ENCODE measurements at regions not wholly inside any gene's neighbourhood (a gene's known extent, or its start where the extent isn't known, plus 50 kb on each side); places are given as distances from the start of the nearest gene placed in this dataset.

DNA sequence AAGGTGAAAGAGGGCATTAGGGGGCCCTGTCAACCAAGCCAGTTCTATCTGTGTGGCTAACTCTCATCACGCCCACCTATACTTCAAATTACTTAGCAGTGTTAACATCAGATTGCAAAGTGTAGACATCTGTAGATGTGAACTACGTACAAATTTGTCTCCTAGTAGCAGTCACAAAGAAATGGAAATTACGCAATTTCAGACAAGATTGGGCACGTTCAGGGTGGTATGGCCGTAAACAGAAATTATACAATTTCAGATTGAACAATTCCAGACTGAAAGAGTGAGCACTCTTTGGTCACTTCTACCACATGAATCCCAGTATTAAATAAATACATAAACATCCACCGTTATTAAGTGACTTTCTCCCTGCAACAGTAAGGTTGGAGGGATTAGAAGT is 592.7 kb upstream of the PSMD7 start:
- no peaks in the 10 kb centered on the region for H3K36me3 ChIP-seq (ENCODE audit: control insufficient read depth in 2 of 2, insufficient read depth in 2 of 2, low read length in 1 of 2)
- 96% methylated on average over 6 of the region's 6 CpGs for WGBS
- H3K4me3 ChIP-seq (ENCODE audit: low read length in 2 of 2), result no peak overlapping the region
- H3K9me3 ChIP-seq (ENCODE audit: control insufficient read depth in 2 of 2, insufficient read depth in 1 of 2, low read length in 1 of 2), result no peaks in the 10 kb centered on the region
- no peak for DNase-seq (ENCODE audit: low read depth in 6 of 9, low spot score in 9 of 9)
- H3K4me1 ChIP-seq (ENCODE audit: control insufficient read depth in 2 of 2, insufficient read depth in 2 of 2, low read length in 2 of 2), result no peaks in the 10 kb centered on the region
- no peaks in the 10 kb centered on the region for H3K27me3 ChIP-seq (ENCODE audit: control insufficient read depth in 2 of 2, insufficient read depth in 1 of 2, low read length in 1 of 2)
- H3K27ac ChIP-seq (ENCODE audit: low read depth in 1 of 2, low read length in 1 of 2), result no peak overlapping the region

DNA sequence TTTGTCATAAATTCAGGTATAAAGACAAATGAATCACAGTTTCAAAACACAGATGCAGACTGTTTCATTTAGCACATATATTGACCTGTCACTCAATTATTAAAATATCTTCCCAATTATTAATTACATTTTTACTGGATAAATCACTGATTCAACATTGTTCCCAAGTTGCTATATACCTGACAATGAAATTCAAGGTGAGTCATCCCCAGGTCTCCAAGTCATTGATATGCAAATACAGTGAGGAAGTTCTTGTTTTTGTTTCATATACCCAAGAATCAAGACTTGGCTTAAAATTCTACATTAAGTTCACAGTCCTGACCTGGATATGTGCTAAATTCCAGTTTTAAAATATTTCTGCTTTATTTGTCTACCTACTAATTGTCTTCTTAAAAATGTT is 599.3 kb upstream of the PSMD7 start:
- Histone ChIP-seq H3K4me3 (ENCODE audit: low read length in 2 of 2) (no peak overlapping the region), H3K27ac (ENCODE audit: low read depth in 1 of 2, low read length in 1 of 2) (no peak overlapping the region), H3K4me1 (ENCODE audit: control insufficient read depth in 2 of 2, insufficient read depth in 2 of 2, low read length in 2 of 2) (no peaks in the 10 kb centered on the region), H3K9me3 (ENCODE audit: control insufficient read depth in 2 of 2, insufficient read depth in 1 of 2, low read length in 1 of 2) (no peaks in the 10 kb centered on the region), H3K36me3 (ENCODE audit: control insufficient read depth in 2 of 2, insufficient read depth in 2 of 2, low read length in 1 of 2) (no peaks in the 10 kb centered on the region), H3K27me3 (ENCODE audit: control insufficient read depth in 2 of 2, insufficient read depth in 1 of 2, low read length in 1 of 2) (no peaks in the 10 kb centered on the region)
- no peak for DNase-seq (ENCODE audit: low read depth in 6 of 9, low spot score in 9 of 9)

DNA sequence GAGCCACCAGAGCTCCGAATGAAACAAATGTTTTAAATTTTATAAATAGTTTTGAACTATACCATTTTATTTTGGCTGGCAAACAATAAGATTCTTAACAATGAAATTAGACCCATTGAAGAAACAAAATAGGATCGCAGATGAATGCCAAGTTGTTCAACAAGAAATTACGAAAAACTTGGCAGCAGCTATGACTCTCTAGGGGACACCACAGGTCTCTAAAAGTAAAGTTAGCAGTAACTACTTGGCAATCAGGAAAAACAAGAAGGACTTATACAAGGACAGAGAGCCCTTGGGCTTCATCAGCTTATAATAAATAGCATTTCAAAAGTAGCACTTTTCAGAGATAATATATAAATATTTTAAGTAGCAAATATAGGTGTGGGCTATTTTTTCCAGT is 603.8 kb upstream of the PSMD7 start:
- no peaks in the 10 kb centered on the region for H3K9me3 ChIP-seq (ENCODE audit: control insufficient read depth in 2 of 2, insufficient read depth in 1 of 2, low read length in 1 of 2)
- DNase-seq (ENCODE audit: low read depth in 6 of 9, low spot score in 9 of 9), result no peak

DNA sequence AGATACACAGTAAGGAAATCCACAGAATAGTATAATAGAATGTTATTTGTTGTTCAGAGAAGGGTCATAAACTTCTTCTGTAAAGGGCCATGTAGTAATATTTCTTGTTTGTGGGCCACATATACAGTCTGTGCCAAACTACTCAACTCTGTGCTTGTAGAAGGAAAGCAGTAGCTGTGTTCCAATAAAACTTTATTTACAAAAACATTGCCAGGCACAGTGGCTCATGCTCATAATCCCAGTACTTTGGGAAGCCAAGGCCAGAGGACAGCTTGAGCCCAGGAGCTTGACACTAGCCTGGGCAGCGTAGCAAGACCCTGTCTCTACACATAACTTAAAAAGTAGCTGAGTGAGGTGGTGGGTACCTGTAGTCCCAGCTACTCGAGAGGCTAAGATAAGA is 612.8 kb upstream of the PSMD7 start:
- no peaks in the 10 kb centered on the region for H3K9me3 ChIP-seq (ENCODE audit: control insufficient read depth in 2 of 2, insufficient read depth in 1 of 2, low read length in 1 of 2)
- no peaks in the 10 kb centered on the region for H3K36me3 ChIP-seq (ENCODE audit: control insufficient read depth in 2 of 2, insufficient read depth in 2 of 2, low read length in 1 of 2)
- no peak overlapping the region for H3K27ac ChIP-seq (ENCODE audit: low read depth in 1 of 2, low read length in 1 of 2)
- H3K27me3 ChIP-seq (ENCODE audit: control insufficient read depth in 2 of 2, insufficient read depth in 1 of 2, low read length in 1 of 2), result no peaks in the 10 kb centered on the region
- no peak overlapping the region for H3K4me3 ChIP-seq (ENCODE audit: low read length in 2 of 2)
- no peaks in the 10 kb centered on the region for H3K4me1 ChIP-seq (ENCODE audit: control insufficient read depth in 2 of 2, insufficient read depth in 2 of 2, low read length in 2 of 2)
- no peak for DNase-seq (ENCODE audit: low read depth in 6 of 9, low spot score in 9 of 9)
- 91% methylated on average over 2 of the region's 2 CpGs for WGBS

More for the DNA sequence above, 603.8 kb upstream of the PSMD7 start:
- no peaks in the 10 kb centered on the region for H3K36me3 ChIP-seq (ENCODE audit: control insufficient read depth in 2 of 2, insufficient read depth in 2 of 2, low read length in 1 of 2)
- H3K4me3 ChIP-seq (ENCODE audit: low read length in 2 of 2), result no peak overlapping the region
- no peak overlapping the region for H3K27ac ChIP-seq (ENCODE audit: low read depth in 1 of 2, low read length in 1 of 2)
- no peaks in the 10 kb centered on the region for H3K4me1 ChIP-seq (ENCODE audit: control insufficient read depth in 2 of 2, insufficient read depth in 2 of 2, low read length in 2 of 2)
- WGBS, result 91% methylated on average over 3 of the region's 3 CpGs
- no peaks in the 10 kb centered on the region for H3K27me3 ChIP-seq (ENCODE audit: control insufficient read depth in 2 of 2, insufficient read depth in 1 of 2, low read length in 1 of 2)

DNA sequence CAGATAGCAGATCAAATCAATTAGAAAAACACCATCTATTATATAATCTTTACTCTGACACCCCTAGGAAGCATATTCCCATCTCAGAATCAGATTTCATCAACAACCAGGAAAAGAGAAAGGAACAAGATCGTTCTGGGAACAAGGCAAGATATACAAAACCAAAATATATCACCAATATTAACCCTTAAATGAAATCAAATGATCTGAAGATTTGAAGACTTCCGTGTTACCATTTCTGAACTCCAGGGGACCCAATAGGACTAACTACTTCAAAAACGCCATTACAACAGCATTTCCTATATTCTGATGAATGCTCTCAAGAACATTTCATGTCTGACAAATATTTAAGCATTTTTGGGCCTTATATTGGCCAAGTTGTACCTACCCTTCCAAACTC is 624.2 kb upstream of the ZFHX3 start:
- WGBS, result 66% methylated on average over 3 of the region's 3 CpGs
- DNase-seq (ENCODE audit: low read depth in 6 of 9, low spot score in 9 of 9), result no peak
- Histone ChIP-seq H3K36me3 (ENCODE audit: control insufficient read depth in 2 of 2, insufficient read depth in 2 of 2, low read length in 1 of 2) (no peaks in the 10 kb centered on the region), H3K4me3 (ENCODE audit: low read length in 2 of 2) (no peak overlapping the region), H3K27ac (ENCODE audit: low read depth in 1 of 2, low read length in 1 of 2) (no peak overlapping the region), H3K27me3 (ENCODE audit: control insufficient read depth in 2 of 2, insufficient read depth in 1 of 2, low read length in 1 of 2) (no peaks in the 10 kb centered on the region), H3K9me3 (ENCODE audit: control insufficient read depth in 2 of 2, insufficient read depth in 1 of 2, low read length in 1 of 2) (no peaks in the 10 kb centered on the region), H3K4me1 (ENCODE audit: control insufficient read depth in 2 of 2, insufficient read depth in 2 of 2, low read length in 2 of 2) (no peaks in the 10 kb centered on the region)

DNA sequence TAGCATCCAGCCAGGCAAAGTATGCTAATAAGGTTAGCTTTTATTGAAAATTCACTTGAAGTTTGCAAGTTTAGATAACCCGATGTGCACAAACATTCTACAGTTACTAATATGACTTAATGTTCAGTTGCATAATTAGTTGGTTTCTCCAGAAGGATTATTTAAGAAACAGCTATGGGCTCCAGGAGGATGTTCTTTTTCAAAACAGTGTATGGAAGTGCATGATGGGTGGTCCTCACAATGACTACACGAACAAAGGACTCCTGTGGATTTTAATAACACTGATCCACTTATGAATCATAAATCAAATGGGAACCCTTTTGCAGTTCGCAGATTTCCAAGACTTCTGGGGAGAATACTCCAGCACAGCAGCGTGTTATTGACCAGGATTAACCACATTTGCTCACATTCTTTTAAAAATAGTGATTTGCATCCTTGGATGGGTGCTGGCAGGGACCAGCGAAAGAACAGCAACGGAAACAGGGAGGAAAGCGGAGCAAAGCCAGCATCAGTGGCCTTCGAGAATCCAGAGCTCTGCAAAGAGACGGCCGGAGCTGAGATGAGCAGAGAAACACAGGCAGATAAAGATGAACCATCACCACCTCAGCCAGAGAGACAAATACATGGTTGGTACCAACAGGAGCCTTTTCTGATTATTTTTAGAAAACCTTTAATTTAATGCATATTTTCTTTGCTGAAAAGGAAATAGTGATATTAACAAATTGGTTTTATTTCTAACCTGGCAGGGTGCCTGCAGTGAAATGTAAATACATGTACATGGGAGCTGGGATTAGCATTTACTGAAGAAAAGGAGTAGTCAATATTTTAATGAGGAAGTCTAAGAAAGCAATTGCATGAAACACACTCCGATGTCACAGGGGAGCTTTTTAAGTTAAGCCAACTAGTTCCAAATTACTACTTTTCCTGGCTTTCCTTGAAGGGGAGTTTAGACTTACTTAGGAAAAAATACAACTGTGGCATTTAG is 623.2 kb upstream of the ZFHX3 start:
- DNase-seq (ENCODE audit: low read depth in 6 of 9, low spot score in 9 of 9), result no peak
- no peaks in the 10 kb centered on the region for H3K4me1 ChIP-seq (ENCODE audit: control insufficient read depth in 2 of 2, insufficient read depth in 2 of 2, low read length in 2 of 2)
- WGBS, result 42% methylated on average over 11 of the region's 11 CpGs
- no peaks in the 10 kb centered on the region for H3K36me3 ChIP-seq (ENCODE audit: control insufficient read depth in 2 of 2, insufficient read depth in 2 of 2, low read length in 1 of 2)
- no peak overlapping the region for H3K27ac ChIP-seq (ENCODE audit: low read depth in 1 of 2, low read length in 1 of 2)
- H3K9me3 ChIP-seq (ENCODE audit: control insufficient read depth in 2 of 2, insufficient read depth in 1 of 2, low read length in 1 of 2), result no peaks in the 10 kb centered on the region
- H3K27me3 ChIP-seq (ENCODE audit: control insufficient read depth in 2 of 2, insufficient read depth in 1 of 2, low read length in 1 of 2), result no peaks in the 10 kb centered on the region
- H3K4me3 ChIP-seq (ENCODE audit: low read length in 2 of 2), result no peak overlapping the region

DNA sequence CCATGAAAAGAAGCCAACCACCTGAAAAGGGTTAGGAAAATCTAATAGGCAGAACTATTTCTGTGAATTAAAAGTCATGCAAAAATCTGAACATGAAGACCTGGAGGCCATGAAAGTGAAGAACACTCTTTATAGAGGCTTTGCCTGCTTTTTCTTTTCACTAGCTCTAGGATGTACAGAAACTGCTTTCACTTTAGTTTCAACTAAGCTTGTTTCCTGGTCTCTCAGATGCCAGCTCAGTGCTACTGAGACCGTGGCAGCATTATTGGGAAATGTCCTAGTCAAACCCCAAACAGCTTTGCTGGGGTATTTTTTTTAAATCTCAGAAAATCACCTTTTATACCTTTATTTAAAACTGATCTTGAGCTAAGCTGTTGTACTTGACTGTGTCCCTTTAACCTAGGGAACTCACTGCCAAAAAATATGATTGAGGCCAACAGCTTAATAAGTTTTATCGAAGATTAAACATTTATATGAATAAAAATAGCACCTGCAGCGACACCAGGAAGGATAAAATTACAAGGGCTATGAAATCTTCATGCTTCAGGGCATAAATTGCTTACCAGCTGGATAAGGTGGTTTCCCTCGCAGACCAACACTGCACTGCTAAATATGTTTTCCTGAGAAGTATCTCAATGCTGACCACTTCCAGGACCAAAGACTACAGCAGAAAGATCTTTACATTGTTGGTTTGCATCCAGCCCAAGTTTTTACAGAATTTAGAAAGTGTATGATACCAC is 621.8 kb upstream of the ZFHX3 start:
- Histone ChIP-seq H3K27ac (ENCODE audit: low read depth in 1 of 2, low read length in 1 of 2) (no peak overlapping the region), H3K9me3 (ENCODE audit: control insufficient read depth in 2 of 2, insufficient read depth in 1 of 2, low read length in 1 of 2) (no peaks in the 10 kb centered on the region), H3K27me3 (ENCODE audit: control insufficient read depth in 2 of 2, insufficient read depth in 1 of 2, low read length in 1 of 2) (no peaks in the 10 kb centered on the region), H3K36me3 (ENCODE audit: control insufficient read depth in 2 of 2, insufficient read depth in 2 of 2, low read length in 1 of 2) (no peaks in the 10 kb centered on the region), H3K4me1 (ENCODE audit: control insufficient read depth in 2 of 2, insufficient read depth in 2 of 2, low read length in 2 of 2) (no peaks in the 10 kb centered on the region), H3K4me3 (ENCODE audit: low read length in 2 of 2) (no peak overlapping the region)
- WGBS, result 78% methylated on average over 4 of the region's 4 CpGs
- DNase-seq (ENCODE audit: low read depth in 6 of 9, low spot score in 9 of 9), result no peak

DNA sequence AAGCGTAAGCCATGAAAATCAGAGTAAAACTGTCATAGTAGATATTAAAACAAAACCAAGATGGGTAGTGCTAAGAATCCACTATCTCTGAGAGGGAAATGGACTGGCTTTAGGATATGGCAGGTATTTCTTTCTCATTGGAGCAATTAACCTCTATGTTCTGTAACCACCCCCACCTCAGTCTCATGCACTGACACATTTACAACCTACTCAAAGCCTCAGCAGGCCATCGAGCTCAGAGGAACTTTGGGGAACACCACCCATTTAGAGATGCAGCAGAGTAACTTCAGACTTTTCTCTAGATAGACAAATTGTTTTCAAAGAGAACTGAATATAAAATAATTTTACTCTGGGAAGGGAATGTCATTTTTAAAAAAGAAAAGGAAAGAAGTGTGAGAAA is 615.8 kb upstream of the ZFHX3 start:
- Histone ChIP-seq H3K27ac (ENCODE audit: low read depth in 1 of 2, low read length in 1 of 2) (no peak overlapping the region), H3K27me3 (ENCODE audit: control insufficient read depth in 2 of 2, insufficient read depth in 1 of 2, low read length in 1 of 2) (no peaks in the 10 kb centered on the region), H3K36me3 (ENCODE audit: control insufficient read depth in 2 of 2, insufficient read depth in 2 of 2, low read length in 1 of 2) (no peaks in the 10 kb centered on the region), H3K9me3 (ENCODE audit: control insufficient read depth in 2 of 2, insufficient read depth in 1 of 2, low read length in 1 of 2) (no peaks in the 10 kb centered on the region), H3K4me3 (ENCODE audit: low read length in 2 of 2) (no peak overlapping the region), H3K4me1 (ENCODE audit: control insufficient read depth in 2 of 2, insufficient read depth in 2 of 2, low read length in 2 of 2) (no peaks in the 10 kb centered on the region)
- no peak for DNase-seq (ENCODE audit: low read depth in 6 of 9, low spot score in 9 of 9)
- 55% methylated on average over 2 of the region's 2 CpGs for WGBS

DNA sequence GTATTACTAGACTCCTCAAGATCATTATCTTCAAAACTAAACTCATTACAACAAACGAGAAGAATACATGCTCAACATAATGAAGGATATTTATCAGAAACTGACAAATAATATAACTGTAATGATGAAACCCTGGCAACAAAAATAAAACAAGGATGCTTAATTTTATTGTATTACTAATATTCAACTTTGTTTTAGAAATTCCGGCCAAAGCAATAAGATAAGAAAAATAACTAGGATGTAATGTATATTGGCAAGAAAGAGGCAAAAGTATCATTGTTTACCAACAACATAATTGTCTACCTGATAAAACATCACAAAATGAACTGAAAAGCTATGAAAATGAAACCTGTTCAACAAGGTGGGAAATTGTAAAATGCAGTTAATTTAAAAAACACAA is 588.3 kb upstream of the ZFHX3 start:
- no peak overlapping the region for H3K27ac ChIP-seq (ENCODE audit: low read depth in 1 of 2, low read length in 1 of 2)
- no peak overlapping the region for H3K4me3 ChIP-seq (ENCODE audit: low read length in 2 of 2)
- WGBS, result 97% methylated on average over 2 of the region's 2 CpGs
- no peaks in the 10 kb centered on the region for H3K9me3 ChIP-seq (ENCODE audit: control insufficient read depth in 2 of 2, insufficient read depth in 1 of 2, low read length in 1 of 2)
- H3K4me1 ChIP-seq (ENCODE audit: control insufficient read depth in 2 of 2, insufficient read depth in 2 of 2, low read length in 2 of 2), result no peaks in the 10 kb centered on the region
- H3K36me3 ChIP-seq (ENCODE audit: control insufficient read depth in 2 of 2, insufficient read depth in 2 of 2, low read length in 1 of 2), result no peaks in the 10 kb centered on the region
- no peak for DNase-seq (ENCODE audit: low read depth in 6 of 9, low spot score in 9 of 9)
- no peaks in the 10 kb centered on the region for H3K27me3 ChIP-seq (ENCODE audit: control insufficient read depth in 2 of 2, insufficient read depth in 1 of 2, low read length in 1 of 2)

Measured in thymus (tissue), 11 donors.